H9 (cell line): ENCODE measurements at regions not wholly inside any gene's neighbourhood (a gene's known extent, or its start where the extent isn't known, plus 50 kb on each side); places are given as distances from the start of the nearest gene placed in this dataset.

Source experiments
- DNase-seq: peaks from one replicate; pipeline ENCODE4 v3.0.0-alpha.2; 2017
- H2AFZ ChIP-seq: one replicate; pipeline ENCODE4 v1.6.1; 2013; ENCODE audit warnings: mild to moderate bottlenecking, low read length, control low read depth, moderate library complexity
- H2AK5ac ChIP-seq: 2 replicates; pipeline ENCODE4 v1.6.1; 2013; ENCODE audit warnings: low read length, control low read depth, mixed read lengths; ENCODE audit not compliant: insufficient read length
- H2BK120ac ChIP-seq: one replicate; pipeline ENCODE4 v1.6.1; 2013; ENCODE audit warnings: low read depth, mild to moderate bottlenecking, low read length, control low read depth, inconsistent platforms; ENCODE audit not compliant: poor library complexity, severe bottlenecking
- H2BK12ac ChIP-seq: 2 replicates; pipeline ENCODE4 v1.6.1; 2013; ENCODE audit warnings: low read length, control low read depth, mixed read lengths, low read depth; ENCODE audit not compliant: insufficient read length
- H2BK15ac ChIP-seq: 2 replicates; pipeline ENCODE4 v1.6.1; 2013; ENCODE audit warnings: low read depth, low read length, control low read depth
- H2BK20ac ChIP-seq: one replicate; pipeline ENCODE4 v1.6.1; 2013; ENCODE audit warnings: low read depth, mild to moderate bottlenecking, low read length, control low read depth, inconsistent platforms; ENCODE audit not compliant: poor library complexity, severe bottlenecking
- H2BK5ac ChIP-seq: 2 replicates; pipeline ENCODE4 v1.6.1; 2013; ENCODE audit warnings: low read length, control low read depth, mixed read lengths; ENCODE audit not compliant: insufficient read length
- H3K14ac ChIP-seq: 2 replicates; pipeline ENCODE4 v1.6.1; 2013; ENCODE audit warnings: low read length, control low read depth; ENCODE audit not compliant: insufficient read depth
- H3K18ac ChIP-seq: 2 replicates; pipeline ENCODE4 v1.6.1; 2013; ENCODE audit warnings: low read depth, mild to moderate bottlenecking, mixed read lengths, low read length, control low read depth; ENCODE audit not compliant: insufficient read length
- H3K23ac ChIP-seq: 2 replicates; pipeline ENCODE4 v1.6.1; 2013; ENCODE audit warnings: low read length, control low read depth, mixed read lengths, low read depth; ENCODE audit not compliant: insufficient read length
- H3K23me2 ChIP-seq: 2 replicates; pipeline ENCODE4 v1.6.1; 2013; ENCODE audit warnings: low read depth, mild to moderate bottlenecking, mixed read lengths, low read length, control low read depth; ENCODE audit not compliant: insufficient read length, poor library complexity, severe bottlenecking
- H3K27ac ChIP-seq: 2 replicates; pipeline ENCODE4 v1.5.1; 2013; ENCODE audit warnings: low read length, control low read depth, mixed read lengths, low read depth; ENCODE audit not compliant: insufficient read length
- H3K27me3 ChIP-seq: 2 replicates; pipeline ENCODE4 v1.6.1; 2013; ENCODE audit warnings: low read length, control low read depth, inconsistent platforms; ENCODE audit not compliant: insufficient read depth
- H3K4ac ChIP-seq: 2 replicates; pipeline ENCODE4 v1.6.1; 2013; ENCODE audit warnings: low read depth, mild to moderate bottlenecking, control low read depth, inconsistent platforms, low read length, moderate library complexity
- H3K4me1 ChIP-seq: 2 replicates; pipeline ENCODE4 v1.6.1; 2013; ENCODE audit warnings: low read length, control low read depth, inconsistent platforms; ENCODE audit not compliant: insufficient read depth
- H3K4me2 ChIP-seq: 2 replicates; pipeline ENCODE4 v1.6.1; 2013; ENCODE audit warnings: low read length, control low read depth, mixed read lengths; ENCODE audit not compliant: insufficient read length, insufficient read depth
- H3K56ac ChIP-seq: 2 replicates; pipeline ENCODE4 v1.6.1; 2013; ENCODE audit warnings: low read depth, mild to moderate bottlenecking, mixed read lengths, low read length, control low read depth; ENCODE audit not compliant: insufficient read length
- H3K79me1 ChIP-seq: 2 replicates; pipeline ENCODE4 v1.6.1; 2013; ENCODE audit warnings: low read depth, mild to moderate bottlenecking, moderate library complexity, low read length, control low read depth, inconsistent platforms; ENCODE audit not compliant: insufficient read depth, poor library complexity, severe bottlenecking
- H3K79me2 ChIP-seq: 2 replicates; pipeline ENCODE4 v1.6.1; 2013; ENCODE audit warnings: low read length, control low read depth, inconsistent platforms; ENCODE audit not compliant: insufficient read depth
- H3K9ac ChIP-seq: 2 replicates; pipeline ENCODE4 v1.6.1; 2013; ENCODE audit warnings: low read length, control low read depth, mixed read lengths; ENCODE audit not compliant: insufficient read length; ENCODE audit errors: extremely low read depth
- H3K9me3 ChIP-seq: one replicate; pipeline ENCODE4 v1.6.1; 2013; ENCODE audit warnings: low read depth, low read length, inconsistent platforms; ENCODE audit not compliant: control insufficient read depth
- H3T11ph ChIP-seq: one replicate; pipeline ENCODE4 v1.6.1; 2013; ENCODE audit warnings: mild to moderate bottlenecking, low read length, control low read depth, inconsistent platforms
- H4K20me1 ChIP-seq: one replicate; pipeline ENCODE4 v1.6.1; 2013; ENCODE audit not compliant: control insufficient read depth, insufficient read length, insufficient read depth
- H4K5ac ChIP-seq: 2 replicates; pipeline ENCODE4 v1.6.1; 2013; ENCODE audit warnings: low read depth, mild to moderate bottlenecking, mixed read lengths, low read length, control low read depth; ENCODE audit not compliant: insufficient read length
- H4K8ac ChIP-seq: replicated peaks from 2 replicates; pipeline ENCODE4 v1.6.1; 2013; ENCODE audit warnings: low read length, control low read depth, mixed read lengths, low read depth; ENCODE audit not compliant: insufficient read length
- H4K91ac ChIP-seq: 2 replicates; pipeline ENCODE4 v1.6.1; 2013; ENCODE audit warnings: low read depth, mild to moderate bottlenecking, moderate library complexity, mixed read lengths, low read length, control low read depth; ENCODE audit not compliant: insufficient read length
- H3K27ac Mint-ChIP-seq, 3 experiments: 2 replicates in 2 of 3; 3 replicates in 1 of 3; pipeline ENCODE4 v1.8.0; 2020 to 2021; ENCODE audit warnings: mixed read lengths in 3 of 3, mild to moderate bottlenecking in 1 of 3, moderate library complexity in 1 of 3
- H3K27me3 Mint-ChIP-seq: 2 replicates; pipeline ENCODE4 v1.8.0; 2021; ENCODE audit warnings: low read depth, mild to moderate bottlenecking, moderate library complexity, mixed read lengths
- H3K36me3 Mint-ChIP-seq, 3 experiments: 2 replicates in 2 of 3; 3 replicates in 1 of 3; pipeline ENCODE4 v1.8.0; 2020 to 2021; ENCODE audit warnings: low read depth in 3 of 3, mixed read lengths in 3 of 3; ENCODE audit not compliant: insufficient read depth in 1 of 3
- H3K4me1 Mint-ChIP-seq, 2 experiments: 2 replicates each; pipeline ENCODE4 v1.8.0; 2020; ENCODE audit warnings: mixed read lengths in 2 of 2
- H3K4me3 Mint-ChIP-seq, 2 experiments: 2 replicates in 1 of 2; 3 replicates in 1 of 2; pipeline ENCODE4 v1.8.0; 2020 to 2021; ENCODE audit warnings: mild to moderate bottlenecking in 2 of 2, mixed read lengths in 2 of 2, moderate library complexity in 1 of 2
- H3K9me3 Mint-ChIP-seq, 2 experiments: 2 replicates in 1 of 2; 3 replicates in 1 of 2; pipeline ENCODE4 v1.8.0; 2020; ENCODE audit warnings: mild to moderate bottlenecking in 2 of 2, mixed read lengths in 2 of 2, moderate library complexity in 1 of 2
- WGBS: extraction: QIAGEN DNeasy Blood & Tissue Kit; methylation state at CpG from one replicate; pipeline ENCODE4 v1.1.7; 2013; ENCODE audit warnings: missing lambda C conversion rate, low lambda C conversion rate, mixed read lengths; ENCODE audit not compliant: insufficient read length; ENCODE audit errors: extremely low coverage; 5-methylcytosine and 5-hydroxymethylcytosine counted together
- TF ChIP-seq, protein P1 (sequence below): fragments of 200-600 bp; sonication (generic); conservative IDR thresholded peaks from 3 replicates; pipeline ENCODE4 v1.8.0; 2021; ENCODE audit warnings: antibody characterized with exemption, mild to moderate bottlenecking

DNA sequence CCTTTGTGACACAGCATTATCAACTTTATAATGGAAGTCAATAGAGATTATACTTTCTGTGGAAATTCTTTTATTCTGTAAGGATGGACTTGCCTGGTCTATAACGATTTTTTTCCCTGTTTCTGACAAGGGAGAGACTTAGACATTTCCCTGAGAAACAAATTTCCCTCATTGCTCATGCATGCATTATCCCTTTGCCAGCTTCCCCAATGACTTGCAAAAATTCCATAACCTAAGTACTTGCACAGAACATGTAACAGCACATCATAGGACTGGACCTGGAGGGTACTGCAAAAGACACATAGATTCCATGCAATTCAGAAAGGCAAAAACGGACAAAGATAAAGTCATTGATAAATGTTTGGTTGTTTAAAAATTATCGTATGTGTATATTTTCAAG is 166.7 kb downstream of the FHIP1A start:
- no peaks in the 10 kb centered on the region for H3K27me3 Mint-ChIP-seq
- H2AFZ ChIP-seq: no peak overlapping the region
- H4K20me1 ChIP-seq: no peaks in the 10 kb centered on the region
- no peak overlapping the region for H3K27ac ChIP-seq
- no peaks in the 10 kb centered on the region for H3K79me1 ChIP-seq
- H3K36me3 Mint-ChIP-seq: peaks cover 6 to 10% (median 8%) of the 10 kb centered on the region in 3 experiments; a peak in 6 of 7 replicates
- H2BK15ac ChIP-seq: no peak overlapping the region
- no peak overlapping the region for H4K5ac ChIP-seq
- H3K4me1 ChIP-seq: no peaks in the 10 kb centered on the region
- 100% methylated on average over 2 of the region's 3 CpGs for WGBS
- no peak overlapping the region for H4K91ac ChIP-seq
- H3K4me2 ChIP-seq: no peak overlapping the region
- no peak overlapping the region for H3T11ph ChIP-seq
- H2AK5ac ChIP-seq: no peak overlapping the region
- H2BK20ac ChIP-seq: no peak overlapping the region
- H3K27me3 ChIP-seq: no peaks in the 10 kb centered on the region
- DNase-seq: no peak
- H3K79me2 ChIP-seq: no peaks in the 10 kb centered on the region
- H3K23ac ChIP-seq: no peak overlapping the region
- H3K9ac ChIP-seq: no peak overlapping the region
- no peak overlapping the region for H4K8ac ChIP-seq
- no peaks in the 10 kb centered on the region for H3K9me3 ChIP-seq
- H3K4me1 Mint-ChIP-seq: no peaks in the 10 kb centered on the region
- H3K56ac ChIP-seq: no peak overlapping the region
- no peak overlapping the region for H3K27ac Mint-ChIP-seq
- TF ChIP-seq, protein P1, sequence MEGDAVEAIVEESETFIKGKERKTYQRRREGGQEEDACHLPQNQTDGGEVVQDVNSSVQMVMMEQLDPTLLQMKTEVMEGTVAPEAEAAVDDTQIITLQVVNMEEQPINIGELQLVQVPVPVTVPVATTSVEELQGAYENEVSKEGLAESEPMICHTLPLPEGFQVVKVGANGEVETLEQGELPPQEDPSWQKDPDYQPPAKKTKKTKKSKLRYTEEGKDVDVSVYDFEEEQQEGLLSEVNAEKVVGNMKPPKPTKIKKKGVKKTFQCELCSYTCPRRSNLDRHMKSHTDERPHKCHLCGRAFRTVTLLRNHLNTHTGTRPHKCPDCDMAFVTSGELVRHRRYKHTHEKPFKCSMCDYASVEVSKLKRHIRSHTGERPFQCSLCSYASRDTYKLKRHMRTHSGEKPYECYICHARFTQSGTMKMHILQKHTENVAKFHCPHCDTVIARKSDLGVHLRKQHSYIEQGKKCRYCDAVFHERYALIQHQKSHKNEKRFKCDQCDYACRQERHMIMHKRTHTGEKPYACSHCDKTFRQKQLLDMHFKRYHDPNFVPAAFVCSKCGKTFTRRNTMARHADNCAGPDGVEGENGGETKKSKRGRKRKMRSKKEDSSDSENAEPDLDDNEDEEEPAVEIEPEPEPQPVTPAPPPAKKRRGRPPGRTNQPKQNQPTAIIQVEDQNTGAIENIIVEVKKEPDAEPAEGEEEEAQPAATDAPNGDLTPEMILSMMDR: no peak
- no peaks in the 10 kb centered on the region for H3K9me3 Mint-ChIP-seq
- no peak overlapping the region for H2BK5ac ChIP-seq
- H2BK12ac ChIP-seq: no peak overlapping the region
- no peak overlapping the region for H2BK120ac ChIP-seq
- no peaks in the 10 kb centered on the region for H3K23me2 ChIP-seq
- no peak overlapping the region for H3K4me3 Mint-ChIP-seq
- H3K4ac ChIP-seq: no peak overlapping the region
- no peak overlapping the region for H3K14ac ChIP-seq
- H3K18ac ChIP-seq: no peak overlapping the region
